Fibroblast of mammary gland (primary cell): ENCODE measurements at regions not wholly inside any gene's neighbourhood (a gene's known extent, or its start where the extent isn't known, plus 50 kb on each side); places are given as distances from the start of the nearest gene placed in this dataset.

Experiments
- DNase-seq: peaks from one replicate; pipeline ENCODE4 v3.0.0-alpha.2; 2010; ENCODE audit warnings: low read depth
- H3K4me3 ChIP-seq: 2 replicates; pipeline ENCODE4 v1.5.1; 2011; ENCODE audit warnings: low read depth, mild to moderate bottlenecking, low read length, moderate library complexity; ENCODE audit not compliant: control insufficient read depth
- CTCF ChIP-seq: conservative IDR thresholded peaks from 2 replicates; pipeline ENCODE4 v1.5.1; 2011; ENCODE audit warnings: low read depth, low read length, inconsistent platforms; ENCODE audit not compliant: control insufficient read depth, insufficient read depth

DNA sequence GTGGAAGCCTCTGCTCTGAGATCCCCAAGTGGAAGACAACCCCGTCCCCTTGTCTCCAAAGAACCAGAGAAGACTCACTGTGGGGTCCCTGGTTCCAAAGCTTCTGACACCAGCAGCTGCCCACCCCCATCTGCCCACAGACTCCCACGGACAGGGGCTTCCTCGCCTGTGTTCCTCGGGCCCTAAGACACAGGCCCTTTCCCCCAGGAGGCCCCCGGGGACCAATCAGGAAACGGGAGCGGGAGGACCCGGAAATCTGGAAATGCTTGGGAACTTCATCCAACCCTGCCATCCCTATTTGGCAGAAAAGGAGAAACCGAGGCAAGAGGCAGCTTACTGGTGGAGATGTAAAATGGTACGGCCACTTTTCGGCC lies 113.1 kb downstream of the NCOR2 start:
- no peak for DNase-seq
- no peak for TF ChIP-seq CTCF
- no peak overlapping the region for H3K4me3 ChIP-seq

DNA sequence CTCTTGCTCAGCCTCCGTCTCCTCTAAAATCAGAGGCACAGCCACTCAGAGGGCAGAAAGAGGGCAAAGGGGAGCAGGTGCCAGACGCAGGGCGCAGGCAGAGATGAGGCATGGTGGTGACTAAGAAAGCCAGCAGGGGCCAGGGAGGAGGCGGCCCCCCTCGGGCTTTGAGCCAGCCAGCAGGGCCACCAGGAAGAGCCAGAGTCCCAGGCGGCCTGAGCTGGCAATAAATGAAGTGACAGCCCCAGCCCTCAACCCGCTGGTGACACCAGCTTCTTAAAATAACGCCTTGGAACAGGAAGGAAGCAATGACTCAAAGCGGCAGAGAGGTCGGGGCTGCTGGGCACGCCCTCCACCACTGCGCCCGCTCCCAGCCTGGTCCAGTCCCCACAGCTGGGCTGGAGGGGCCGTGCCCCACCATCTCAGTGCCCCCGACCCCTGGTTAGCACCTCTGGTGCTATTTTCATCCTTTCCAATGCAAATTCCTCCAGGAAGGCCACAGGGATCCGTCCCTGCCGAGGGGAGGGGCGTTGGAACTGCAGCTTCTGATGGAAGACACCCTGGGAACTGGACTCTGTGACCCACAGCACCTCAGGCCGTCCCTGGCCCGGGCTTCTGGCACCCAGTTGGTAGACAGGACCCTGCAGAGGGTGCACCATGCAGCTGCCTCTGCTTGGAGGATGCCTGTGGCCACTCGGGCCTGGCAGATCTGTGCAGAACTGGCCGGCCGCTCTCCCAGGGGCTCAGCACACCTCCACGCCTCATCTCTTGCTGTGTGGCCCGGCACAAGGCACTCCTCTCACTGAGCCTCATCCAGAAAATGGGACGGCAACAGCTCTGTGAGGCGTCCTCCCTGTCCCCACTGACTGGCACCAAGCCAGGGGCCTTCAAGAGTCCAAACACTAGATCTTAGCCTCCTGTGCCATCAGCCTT lies 113.7 kb downstream of the NCOR2 start:
- DNase-seq = peak; percentile 52
- no peak overlapping the region for H3K4me3 ChIP-seq
- TF ChIP-seq CTCF = no peak

DNA sequence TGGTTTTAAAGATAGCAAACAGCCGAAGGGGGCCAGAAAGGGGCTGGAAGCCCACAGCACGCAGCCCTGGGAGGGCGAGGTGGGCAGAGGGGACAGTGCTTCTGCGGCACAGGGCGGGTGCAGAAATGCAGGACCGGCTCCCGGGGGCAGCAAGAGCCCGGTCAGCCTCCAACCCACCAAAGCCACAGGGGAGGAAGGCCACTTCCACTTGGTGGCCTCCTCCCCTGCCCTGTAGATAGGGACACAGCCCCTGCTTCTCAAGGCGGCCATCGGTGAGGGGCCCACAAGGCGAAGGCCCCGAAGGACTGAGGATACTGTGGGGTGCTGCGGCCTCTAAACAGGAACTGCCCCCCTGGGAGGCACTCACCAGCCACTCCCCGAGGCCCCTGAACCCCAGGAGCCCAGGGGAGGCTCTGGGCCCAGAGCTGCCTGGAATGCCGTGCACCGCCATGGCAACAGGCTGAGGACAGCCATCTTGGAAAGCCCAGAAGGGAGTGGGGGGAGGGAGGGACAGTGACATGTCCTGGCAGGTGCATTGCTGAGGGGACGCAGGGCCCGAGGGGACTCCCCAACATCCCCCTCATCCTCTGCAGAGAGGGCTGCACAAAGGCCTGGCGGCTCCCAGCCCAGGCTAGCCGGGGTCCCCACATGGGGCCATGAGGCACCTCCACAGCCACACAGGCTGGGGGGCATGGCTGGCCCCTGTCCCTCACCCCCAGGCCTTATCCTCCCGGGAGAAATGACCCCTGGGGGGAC lies 114.7 kb downstream of the NCOR2 start:
- TF ChIP-seq CTCF = no peak
- no peak overlapping the region for H3K4me3 ChIP-seq
- DNase-seq = no peak

- no peak for TF ChIP-seq CTCF
- DNase-seq = no peak
- no peak overlapping the region for H3K4me3 ChIP-seq
Observed at GRCh38 chr12:124451637-124452243, 115.7 kb downstream of the NCOR2 start.

DNA sequence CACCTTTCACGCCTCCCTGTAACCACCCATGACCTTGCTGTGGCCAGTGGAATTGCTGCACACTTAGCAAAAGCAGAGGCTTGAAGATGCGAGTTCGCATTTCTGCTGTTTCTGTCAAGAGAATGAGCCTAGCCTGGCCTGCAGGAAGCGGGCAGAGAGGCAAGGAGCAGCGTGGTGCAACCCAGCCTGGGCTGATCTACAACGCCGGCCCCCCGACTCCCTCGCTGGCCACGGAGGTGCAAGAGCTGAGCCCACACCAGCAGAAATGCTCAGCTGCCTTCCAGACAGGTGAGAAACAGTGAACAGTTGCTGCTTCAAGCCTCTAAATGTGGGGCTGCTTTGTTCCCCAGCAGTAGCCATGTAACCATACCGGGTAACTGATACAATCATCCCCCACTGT lies 116.4 kb downstream of the NCOR2 start:
- no peak overlapping the region for H3K4me3 ChIP-seq
- DNase-seq = no peak
- TF ChIP-seq CTCF = no peak

GRCh38 chr12:124450376-124450750 lies 117.0 kb downstream of the NCOR2 start:
- TF ChIP-seq CTCF = no peak
- no peak for DNase-seq
- H3K4me3 ChIP-seq = no peak overlapping the region
